LHCN-M2 (cell line): ENCODE measurements at regions not wholly inside any gene's neighbourhood (a gene's known extent, or its start where the extent isn't known, plus 50 kb on each side); places are given as distances from the start of the nearest gene placed in this dataset.

Experiments used
- DNase-seq: peaks from one replicate; pipeline ENCODE4 v3.0.0-alpha.2; 2012; ENCODE audit warnings: low read depth

DNA sequence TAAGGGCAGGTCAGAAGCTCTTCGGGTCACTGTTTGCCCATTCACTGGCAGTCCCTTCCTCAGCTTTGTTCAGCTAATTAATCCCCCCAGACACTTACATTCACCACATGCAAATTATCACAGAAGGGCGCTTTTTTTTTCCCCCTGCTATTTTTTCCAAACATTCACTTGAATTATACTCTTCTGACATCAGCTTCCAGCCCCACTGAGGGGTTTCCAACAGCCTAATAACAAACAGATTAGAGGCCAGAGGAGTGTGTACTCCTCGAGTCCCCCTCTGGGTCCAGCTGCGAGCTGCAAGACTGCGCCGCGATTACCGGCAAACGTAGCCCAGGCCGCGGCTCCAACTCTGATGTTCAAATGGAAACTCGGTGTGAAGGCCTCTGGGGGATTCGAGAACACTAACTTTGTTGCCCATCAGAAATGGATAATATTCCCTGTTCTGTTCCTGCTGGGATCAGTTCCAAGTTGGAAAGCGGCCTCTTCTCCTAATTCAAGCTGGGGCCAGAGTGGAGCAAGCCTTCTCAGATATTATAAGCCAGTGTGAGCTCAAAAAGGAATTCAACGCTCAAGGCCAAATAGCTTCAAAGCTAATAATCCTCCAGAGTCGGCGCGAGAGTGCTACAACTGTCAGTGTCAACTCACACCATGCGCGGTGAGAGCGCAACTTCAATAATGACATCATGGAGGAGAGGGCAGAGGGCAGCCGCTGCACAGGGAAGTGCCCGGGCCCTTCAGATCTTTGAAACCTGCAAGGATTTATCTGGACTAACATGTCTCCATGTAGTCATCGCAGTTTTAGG lies 560.8 kb downstream of the BNC2 start:
- no peak for DNase-seq

DNA sequence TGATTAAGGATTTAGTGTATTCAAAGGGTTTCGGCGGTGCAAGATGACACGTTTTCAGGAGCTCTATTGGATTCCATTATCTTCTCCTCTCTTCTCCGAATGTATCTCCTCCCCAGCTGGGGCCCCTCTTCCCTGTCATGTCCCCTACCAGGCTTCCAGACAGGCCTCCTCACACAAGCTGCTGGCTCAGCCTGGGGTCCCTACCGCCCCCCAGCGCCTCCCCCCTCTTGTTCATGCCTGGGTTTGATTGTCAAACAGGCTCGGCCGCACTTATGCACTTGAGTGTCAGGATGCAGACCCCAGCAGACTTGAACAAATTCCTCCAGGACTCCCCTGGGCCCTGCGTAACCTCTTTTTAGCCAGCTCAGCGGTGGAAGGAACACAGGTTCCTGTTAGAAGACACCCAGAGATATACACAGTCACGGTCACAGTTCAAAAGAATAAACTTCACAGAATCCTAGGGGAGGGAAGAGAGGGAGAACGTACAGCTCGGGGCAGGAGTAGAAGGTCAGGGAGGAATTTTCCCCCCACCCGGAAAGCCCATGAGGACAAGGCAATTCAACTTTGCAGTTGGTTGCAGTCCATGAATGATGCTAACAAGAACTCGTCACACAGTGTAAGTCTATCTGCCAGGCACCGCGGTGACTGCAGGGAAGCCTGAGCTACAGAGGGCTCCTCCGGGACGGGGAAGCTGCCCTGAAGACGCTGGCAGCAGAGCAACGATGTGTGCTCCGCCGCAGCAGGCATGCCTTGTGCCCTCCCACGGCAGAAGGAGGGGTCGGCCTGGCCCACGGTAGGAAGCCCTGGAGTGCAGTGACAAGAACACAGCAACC lies 560.0 kb downstream of the BNC2 start:
- DNase-seq = no peak

GRCh38 chr9:16312116-16312515 lies 558.4 kb downstream of the BNC2 start:
- no peak for DNase-seq

DNA sequence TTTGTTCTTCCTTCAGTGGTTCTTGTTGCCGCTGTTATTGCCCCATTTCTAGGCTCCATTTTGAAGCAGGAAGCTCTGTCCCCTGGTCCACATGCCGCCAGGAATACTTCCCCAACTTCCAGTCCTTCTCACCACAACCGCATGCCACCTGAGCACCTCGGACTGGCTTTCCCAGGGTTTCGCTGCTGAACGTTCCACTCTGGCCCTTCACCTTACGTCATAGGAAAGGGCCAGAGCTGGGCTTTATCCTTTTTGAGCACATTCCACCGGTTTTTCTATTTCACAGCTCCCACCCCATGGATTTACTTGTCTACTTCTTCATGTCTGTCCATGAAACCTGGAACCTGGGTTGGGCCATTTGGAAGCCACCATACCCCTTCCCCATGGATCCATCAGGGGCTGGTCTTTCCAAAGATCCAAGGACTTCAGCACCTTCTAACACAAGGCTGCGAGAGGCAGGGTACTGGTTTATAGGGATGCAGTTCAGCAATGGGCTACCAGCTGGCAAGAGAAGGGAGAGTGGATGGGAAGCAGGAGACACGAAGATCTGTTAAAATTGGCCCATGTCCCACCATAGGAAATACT lies 557.4 kb downstream of the BNC2 start:
- no peak for DNase-seq

- no peak for DNase-seq
These were observed 556.0 kb downstream of the BNC2 start for GRCh38 chr9:16314476-16314875.

DNA sequence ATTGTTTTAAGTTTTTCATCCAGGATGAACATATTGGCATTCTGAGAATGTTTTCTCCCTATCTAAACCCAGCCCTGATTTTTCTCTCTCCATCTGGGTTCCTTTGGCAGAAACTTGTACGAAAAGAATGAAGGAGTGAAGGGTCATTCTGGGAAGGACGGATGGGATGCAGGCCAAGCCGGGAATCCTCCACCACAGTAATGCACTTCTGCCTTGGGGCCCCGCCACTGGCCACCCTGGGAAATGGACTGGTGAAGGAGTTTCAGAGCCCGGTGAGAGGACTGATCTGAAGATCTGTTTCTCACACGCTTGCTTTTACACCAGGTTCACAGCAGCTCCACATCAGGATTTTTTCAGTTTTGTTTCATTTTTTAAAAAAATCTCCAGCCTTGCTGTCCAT lies 554.8 kb downstream of the BNC2 start:
- no peak for DNase-seq

DNA sequence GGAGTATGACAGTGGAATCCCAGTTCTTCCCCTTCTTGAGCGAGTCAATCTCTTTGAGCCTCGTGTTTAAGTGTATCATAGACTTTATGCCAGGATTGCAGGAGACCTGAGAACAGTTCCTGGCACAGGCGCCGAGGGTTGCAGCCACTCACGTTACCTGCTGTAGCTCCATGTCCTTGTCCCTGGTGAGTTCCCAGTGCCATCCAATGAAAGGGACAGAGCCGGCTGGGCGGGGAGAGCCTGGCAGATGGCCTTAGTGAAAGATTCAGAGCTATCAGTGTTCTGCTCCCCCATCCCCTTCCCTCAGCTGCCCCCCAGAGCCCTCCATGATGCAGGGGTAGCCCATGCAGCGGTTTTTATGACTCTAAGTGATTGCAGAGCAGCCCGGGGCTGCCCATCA lies 554.0 kb downstream of the BNC2 start:
- no peak for DNase-seq

- no peak for DNase-seq
These were observed 553.3 kb downstream of the BNC2 start for GRCh38 chr9:16316911-16317817.

DNA sequence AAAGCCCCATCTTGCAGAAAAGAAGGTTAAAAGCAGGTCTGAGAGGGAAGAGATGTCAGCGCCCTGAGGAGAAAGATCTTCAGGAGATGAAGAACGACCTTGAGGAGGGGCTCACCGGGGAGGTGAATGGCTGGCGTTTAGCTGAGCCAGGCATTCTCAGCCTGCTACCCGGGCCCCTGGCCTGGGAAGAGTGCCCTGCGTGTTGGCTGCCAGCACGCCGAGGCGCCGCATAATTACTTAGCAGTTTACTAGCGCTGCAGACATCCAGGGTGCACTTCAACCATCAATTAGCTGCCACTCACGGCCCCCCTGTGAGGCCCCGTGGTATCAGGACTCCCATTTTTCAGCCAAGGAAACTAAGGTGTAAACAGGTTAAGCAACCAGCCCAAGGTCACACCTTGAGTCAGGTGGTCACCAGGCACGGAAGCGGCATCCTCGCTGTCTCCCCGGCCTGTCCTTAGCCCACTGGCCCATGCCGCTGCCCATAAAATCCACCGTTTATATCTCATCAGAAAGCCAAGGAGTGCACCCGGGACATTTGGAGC lies 551.9 kb downstream of the BNC2 start:
- DNase-seq = no peak

GRCh38 chr9:16319646-16320045 lies 550.8 kb downstream of the BNC2 start:
- DNase-seq = no peak

- no peak for DNase-seq
These were observed 550.0 kb downstream of the BNC2 start for GRCh38 chr9:16320338-16320902.

DNA sequence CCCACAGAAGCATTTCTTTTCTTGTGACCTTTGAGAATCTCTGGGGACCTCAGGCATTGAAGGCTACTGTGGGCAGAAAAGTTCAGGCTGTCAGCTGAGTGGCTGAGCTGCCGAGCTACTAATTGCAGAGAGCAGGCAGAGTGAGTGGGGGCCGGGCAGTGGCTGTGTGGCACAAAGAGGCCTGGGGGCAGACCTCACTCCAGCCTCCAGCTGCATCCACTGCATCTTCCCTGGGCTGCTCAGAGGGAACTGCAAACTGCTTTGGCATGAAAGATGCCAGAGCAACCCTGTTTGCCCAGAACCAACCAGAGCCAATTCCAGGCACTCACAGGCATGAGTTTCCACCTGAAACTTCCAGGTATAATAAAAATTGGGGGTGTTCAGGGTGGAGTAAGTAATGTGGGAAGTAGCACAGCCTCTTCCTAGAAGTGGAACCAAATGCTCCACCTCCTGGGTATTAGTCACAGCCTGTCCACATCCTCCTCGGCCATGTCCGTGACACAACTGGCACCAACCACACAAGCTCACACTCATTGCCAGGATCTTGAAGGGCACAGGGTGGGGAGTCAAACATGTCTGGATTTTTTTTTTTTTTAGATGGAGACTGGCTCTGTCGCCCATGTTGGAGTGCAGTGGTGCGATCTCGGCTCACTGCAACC lies 548.9 kb downstream of the BNC2 start:
- DNase-seq = peak; percentile 87

DNA sequence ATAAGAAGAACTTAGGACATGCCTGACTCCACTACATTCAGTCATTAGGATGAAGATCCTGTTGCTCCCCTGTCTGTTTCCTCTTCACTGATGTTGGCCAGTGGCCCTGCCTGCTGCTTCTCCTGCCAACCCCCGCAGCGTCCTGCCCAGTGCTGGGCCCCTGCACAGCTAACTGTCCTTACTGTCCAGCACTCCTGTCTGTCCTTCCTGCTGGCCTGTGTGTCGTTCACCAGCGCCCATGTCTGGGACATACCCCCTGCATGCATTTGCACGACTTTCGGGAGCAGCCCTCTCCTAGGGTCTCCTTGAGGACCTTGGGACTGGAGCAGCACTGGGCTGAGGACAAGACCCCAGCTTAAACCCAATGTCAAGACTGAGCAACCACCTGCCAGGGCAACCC lies 547.6 kb downstream of the BNC2 start:
- DNase-seq = no peak

GRCh38 chr9:16325966-16326365 lies 544.5 kb downstream of the BNC2 start:
- DNase-seq = no peak

DNA sequence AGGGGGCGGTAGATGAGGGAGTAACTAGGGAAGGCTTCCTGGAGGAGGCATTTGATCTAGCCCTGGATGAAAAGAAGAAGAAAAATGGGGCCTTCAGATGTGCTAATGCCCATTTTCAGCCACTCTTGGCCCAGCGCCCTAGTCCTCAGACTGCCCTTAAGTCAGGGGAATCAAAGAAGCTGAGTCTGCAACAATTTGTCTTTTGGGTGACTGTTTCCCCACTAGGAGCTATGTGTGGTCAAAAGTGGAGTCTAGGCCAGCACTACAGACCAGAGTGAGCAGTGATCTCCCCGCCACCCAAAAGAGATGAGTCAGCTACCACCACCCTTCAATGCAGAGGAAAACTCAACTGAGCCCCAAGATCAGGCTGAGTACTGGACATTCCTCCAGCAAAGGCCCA lies 542.1 kb downstream of the BNC2 start:
- DNase-seq = no peak

DNA sequence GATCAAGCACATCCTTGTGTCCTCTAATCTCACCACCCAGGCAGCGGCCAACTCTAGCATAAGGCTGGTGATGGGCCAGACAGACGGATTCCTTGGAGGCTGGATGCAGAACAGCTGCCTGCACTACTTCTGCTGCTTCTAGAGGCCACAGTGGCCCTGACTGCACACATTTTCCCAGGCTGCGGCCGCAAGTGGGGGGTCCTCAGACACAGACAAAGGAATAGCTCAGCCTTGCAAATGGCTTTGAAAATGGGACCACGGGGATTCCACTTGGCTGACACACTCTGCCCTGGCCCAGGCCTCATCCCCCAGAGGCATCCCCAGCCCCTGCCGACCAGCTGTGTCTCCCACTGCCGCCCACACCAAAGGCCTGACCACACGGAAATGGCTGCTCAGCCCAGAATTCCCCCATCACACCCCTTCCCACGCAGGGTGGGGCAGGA lies 540.8 kb downstream of the BNC2 start:
- DNase-seq = peak; percentile 78

- DNase-seq = no peak
These were observed 539.4 kb downstream of the BNC2 start for GRCh38 chr9:16331031-16331430.

DNA sequence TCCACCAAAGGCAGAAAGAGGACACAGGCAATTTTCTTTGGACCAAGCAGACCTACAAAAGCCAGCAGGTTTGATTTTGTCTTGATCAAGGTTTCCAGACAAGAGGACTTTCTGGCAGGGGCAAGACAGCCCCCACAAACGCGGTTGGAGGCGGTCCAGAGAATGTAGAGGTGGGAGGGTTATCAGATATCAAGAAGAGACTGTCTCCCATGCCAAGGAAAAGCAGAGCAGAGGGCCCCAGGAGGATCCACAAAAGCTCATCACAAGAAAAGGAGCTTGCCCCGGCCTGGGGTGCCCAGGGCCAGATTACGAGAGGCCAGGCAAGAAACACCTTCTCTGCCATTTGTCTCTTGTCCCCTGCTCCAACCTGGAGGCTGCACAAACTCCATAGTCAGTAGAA lies 538.9 kb downstream of the BNC2 start:
- DNase-seq = no peak

- no peak for DNase-seq
These were observed 536.8 kb downstream of the BNC2 start for GRCh38 chr9:16333691-16334090.
